Fibroblast of villous mesenchyme (primary cell): ENCODE measurements at regions not wholly inside any gene's neighbourhood (a gene's known extent, or its start where the extent isn't known, plus 50 kb on each side); places are given as distances from the start of the nearest gene placed in this dataset.

Experiments
- DNase-seq: peaks from one replicate; pipeline ENCODE4 v3.0.0-alpha.2; 2010; ENCODE audit warnings: low read depth
- H3K4me3 ChIP-seq: 2 replicates; pipeline ENCODE4 v1.5.1; 2011; ENCODE audit warnings: low read depth, mild to moderate bottlenecking, low read length
- TF ChIP-seq, protein P1 (sequence below): IDR thresholded peaks from 2 replicates; pipeline ENCODE4 v1.5.1; 2012; ENCODE audit warnings: low read depth, mild to moderate bottlenecking, low read length; ENCODE audit not compliant: insufficient read depth

- H3K4me3 ChIP-seq = no peak overlapping the region
- TF ChIP-seq, protein P1, sequence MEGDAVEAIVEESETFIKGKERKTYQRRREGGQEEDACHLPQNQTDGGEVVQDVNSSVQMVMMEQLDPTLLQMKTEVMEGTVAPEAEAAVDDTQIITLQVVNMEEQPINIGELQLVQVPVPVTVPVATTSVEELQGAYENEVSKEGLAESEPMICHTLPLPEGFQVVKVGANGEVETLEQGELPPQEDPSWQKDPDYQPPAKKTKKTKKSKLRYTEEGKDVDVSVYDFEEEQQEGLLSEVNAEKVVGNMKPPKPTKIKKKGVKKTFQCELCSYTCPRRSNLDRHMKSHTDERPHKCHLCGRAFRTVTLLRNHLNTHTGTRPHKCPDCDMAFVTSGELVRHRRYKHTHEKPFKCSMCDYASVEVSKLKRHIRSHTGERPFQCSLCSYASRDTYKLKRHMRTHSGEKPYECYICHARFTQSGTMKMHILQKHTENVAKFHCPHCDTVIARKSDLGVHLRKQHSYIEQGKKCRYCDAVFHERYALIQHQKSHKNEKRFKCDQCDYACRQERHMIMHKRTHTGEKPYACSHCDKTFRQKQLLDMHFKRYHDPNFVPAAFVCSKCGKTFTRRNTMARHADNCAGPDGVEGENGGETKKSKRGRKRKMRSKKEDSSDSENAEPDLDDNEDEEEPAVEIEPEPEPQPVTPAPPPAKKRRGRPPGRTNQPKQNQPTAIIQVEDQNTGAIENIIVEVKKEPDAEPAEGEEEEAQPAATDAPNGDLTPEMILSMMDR = no peak
- no peak for DNase-seq
These were observed 110.3 kb downstream of the SINHCAF start for GRCh38 chr12:31215518-31216232.

- H3K4me3 ChIP-seq = no peak overlapping the region
- TF ChIP-seq, protein P1 = no peak
- DNase-seq = no peak
These were observed 109.5 kb downstream of the SINHCAF start for GRCh38 chr12:31216479-31216878.

- H3K4me3 ChIP-seq = no peak overlapping the region
- TF ChIP-seq, protein P1 = no peak
- no peak for DNase-seq
These were observed 108.4 kb downstream of the SINHCAF start for GRCh38 chr12:31217356-31218130.

GRCh38 chr12:31218203-31219025, 107.5 kb downstream of the SINHCAF start:
- no peak overlapping the region for H3K4me3 ChIP-seq
- TF ChIP-seq, protein P1 = no peak
- no peak for DNase-seq

DNA sequence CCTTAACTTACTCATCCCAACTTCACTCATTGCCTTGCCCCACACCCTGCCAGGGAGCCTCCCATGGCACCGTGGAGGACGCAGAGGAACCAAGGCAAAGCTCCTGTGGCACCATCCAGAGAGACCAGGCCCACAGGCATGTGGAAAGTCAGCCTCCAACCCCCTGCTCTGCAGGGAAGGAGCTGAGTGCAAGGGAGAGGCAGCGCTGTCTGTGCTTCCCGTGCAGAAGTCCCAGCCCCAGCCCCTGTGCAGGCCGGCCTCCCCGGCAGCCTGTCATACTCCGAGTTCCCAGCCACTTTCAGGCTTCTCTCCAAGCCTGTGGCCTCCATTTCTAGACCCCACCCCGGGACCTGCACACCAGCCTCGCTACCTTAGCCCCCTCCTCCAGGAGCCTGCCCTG, 106.4 kb downstream of the SINHCAF start:
- TF ChIP-seq, protein P1 = no peak
- no peak for DNase-seq
- no peak overlapping the region for H3K4me3 ChIP-seq

GRCh38 chr12:31220061-31220460, 105.9 kb downstream of the SINHCAF start:
- TF ChIP-seq, protein P1 = no peak
- DNase-seq = no peak
- no peak overlapping the region for H3K4me3 ChIP-seq
